ENCODE measurements at regions not wholly inside any gene's neighbourhood (a gene's known extent, or its start where the extent isn't known, plus 50 kb on each side); places are given as distances from the start of the nearest gene placed in this dataset.

DNA sequence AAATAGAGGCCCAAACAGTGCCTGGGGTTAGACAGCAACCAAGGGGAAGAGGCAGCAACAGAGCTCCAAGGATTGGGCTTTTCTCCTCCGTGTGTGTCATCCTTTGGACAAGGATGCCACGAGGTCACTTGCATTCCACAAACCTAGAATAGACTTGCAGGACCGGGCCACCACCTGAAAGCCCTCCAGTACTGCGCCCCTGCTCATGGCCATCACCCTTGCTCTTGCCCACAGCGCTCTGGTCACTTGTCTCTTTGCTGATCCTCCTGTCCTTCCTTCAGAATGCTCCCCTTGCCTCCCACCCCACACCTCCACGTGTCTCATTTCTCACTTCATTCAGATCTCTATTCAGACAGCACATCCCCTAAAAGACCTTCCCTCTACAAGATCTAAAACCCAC, 247.4 kb downstream of the MATN1 start:
- no peak for TF ChIP-seq POLR2AphosphoS5 (IDR thresholded peaks at IDR 0.05)
- TF ChIP-seq, protein P1, sequence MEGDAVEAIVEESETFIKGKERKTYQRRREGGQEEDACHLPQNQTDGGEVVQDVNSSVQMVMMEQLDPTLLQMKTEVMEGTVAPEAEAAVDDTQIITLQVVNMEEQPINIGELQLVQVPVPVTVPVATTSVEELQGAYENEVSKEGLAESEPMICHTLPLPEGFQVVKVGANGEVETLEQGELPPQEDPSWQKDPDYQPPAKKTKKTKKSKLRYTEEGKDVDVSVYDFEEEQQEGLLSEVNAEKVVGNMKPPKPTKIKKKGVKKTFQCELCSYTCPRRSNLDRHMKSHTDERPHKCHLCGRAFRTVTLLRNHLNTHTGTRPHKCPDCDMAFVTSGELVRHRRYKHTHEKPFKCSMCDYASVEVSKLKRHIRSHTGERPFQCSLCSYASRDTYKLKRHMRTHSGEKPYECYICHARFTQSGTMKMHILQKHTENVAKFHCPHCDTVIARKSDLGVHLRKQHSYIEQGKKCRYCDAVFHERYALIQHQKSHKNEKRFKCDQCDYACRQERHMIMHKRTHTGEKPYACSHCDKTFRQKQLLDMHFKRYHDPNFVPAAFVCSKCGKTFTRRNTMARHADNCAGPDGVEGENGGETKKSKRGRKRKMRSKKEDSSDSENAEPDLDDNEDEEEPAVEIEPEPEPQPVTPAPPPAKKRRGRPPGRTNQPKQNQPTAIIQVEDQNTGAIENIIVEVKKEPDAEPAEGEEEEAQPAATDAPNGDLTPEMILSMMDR (IDR thresholded peaks at IDR 0.05), result no peak
